Small intestine (tissue), 7 donors: ENCODE measurements at regions not wholly inside any gene's neighbourhood (a gene's known extent, or its start where the extent isn't known, plus 50 kb on each side); places are given as distances from the start of the nearest gene placed in this dataset.

Experiments used
- DNase-seq, 2 donors: peaks; one replicate each; pipeline versions ENCODE4 v3.0.0 to v3.0.0-alpha.2; 2013
- FAIRE-seq: peaks from 2 replicates; lab custom pipeline; 2012; peaks lifted over from hg19 to GRCh38; lab: Jason Lieb, UNC
- H3K27ac ChIP-seq, 3 donors: one replicate each; pipeline ENCODE4 v1.5.1; 2013; ENCODE audit warnings: low read length in 2 of 3, mild to moderate bottlenecking in 2 of 3, control low read depth in 1 of 3, inconsistent platforms in 1 of 3, low read depth in 1 of 3, moderate library complexity in 1 of 3
- H3K27me3 ChIP-seq, 3 donors: one replicate each; pipeline ENCODE4 v1.6.1; 2013; ENCODE audit warnings: low read length in 3 of 3, inconsistent platforms in 1 of 3; ENCODE audit not compliant: control insufficient read depth in 3 of 3, insufficient read depth in 3 of 3
- H3K36me3 ChIP-seq, 3 donors: one replicate each; pipeline ENCODE4 v1.6.1; 2013; ENCODE audit warnings: low read length in 3 of 3, inconsistent platforms in 1 of 3, low read depth in 1 of 3, mild to moderate bottlenecking in 1 of 3, moderate library complexity in 1 of 3; ENCODE audit not compliant: control insufficient read depth in 3 of 3, insufficient read depth in 2 of 3
- H3K4me1 ChIP-seq, 3 donors: one replicate each; pipeline ENCODE4 v1.6.1; 2013; ENCODE audit warnings: low read length in 2 of 3, inconsistent platforms in 1 of 3, low read depth in 1 of 3, mild to moderate bottlenecking in 1 of 3, moderate library complexity in 1 of 3; ENCODE audit not compliant: control insufficient read depth in 3 of 3, insufficient read depth in 2 of 3
- H3K4me3 ChIP-seq, 3 donors: one replicate each; pipeline ENCODE4 v1.5.1; 2013; ENCODE audit warnings: low read length in 3 of 3, control low read depth in 1 of 3, inconsistent platforms in 1 of 3, low read depth in 1 of 3, mild to moderate bottlenecking in 1 of 3, moderate library complexity in 1 of 3
- H3K9me3 ChIP-seq, 2 donors: one replicate each; pipeline ENCODE4 v1.6.1; 2013; ENCODE audit warnings: low read depth in 1 of 2, low read length in 1 of 2; ENCODE audit not compliant: control insufficient read depth in 2 of 2, insufficient read depth in 1 of 2
- WGBS, 3 donors: extraction: QIAGEN DNeasy Blood & Tissue Kit; methylation state at CpG; one replicate each; pipeline ENCODE4 v1.1.7; 2013; 5-methylcytosine and 5-hydroxymethylcytosine counted together
- donor health status: healthy with polysubstance abuse.
- donor health status: control.
- donor health status: control.
- donor health status: Bipolar disorder and iron deficiency.
- donor health status: healthy.

DNA sequence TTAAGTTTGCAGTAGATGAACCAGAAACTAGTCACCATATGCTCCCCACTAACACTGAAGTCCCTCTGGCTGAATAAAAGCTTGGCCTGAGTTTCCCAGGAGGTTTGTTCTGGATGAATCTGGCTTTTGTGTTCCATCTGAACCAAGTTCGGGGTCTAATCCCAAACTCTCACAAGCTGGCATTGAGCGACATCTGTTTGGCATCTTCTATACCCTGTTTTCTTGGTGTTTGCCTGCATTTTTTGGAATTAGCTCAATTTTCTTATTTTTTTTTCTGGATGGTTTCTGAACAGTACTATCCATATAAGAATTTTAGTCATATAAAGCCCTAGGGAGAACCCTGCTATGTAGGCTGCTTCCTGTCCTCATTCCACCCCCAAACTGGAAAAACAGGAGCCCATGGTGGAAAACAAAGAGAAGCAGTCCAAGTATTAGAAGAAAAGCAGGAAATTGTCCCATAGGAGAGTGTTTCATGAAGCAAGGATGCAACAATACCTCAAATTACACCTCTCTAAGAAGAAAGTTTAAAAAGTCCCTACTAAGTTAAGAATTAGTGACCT lies 737.1 kb downstream of the DHX35 start:
- H3K4me1 ChIP-seq = no peaks in the 10 kb centered on the region
- H3K27ac ChIP-seq = no peak overlapping the region
- no peaks in the 10 kb centered on the region for H3K27me3 ChIP-seq
- FAIRE-seq = no peak
- DNase-seq = no peak
- no peaks in the 10 kb centered on the region for H3K9me3 ChIP-seq
- no peaks in the 10 kb centered on the region for H3K36me3 ChIP-seq
- 62 to 98% (median 78%) methylated on average over 2 of the region's 2 CpGs for WGBS, 3 donors
- no peak overlapping the region for H3K4me3 ChIP-seq

GRCh38 chr20:39698752-39699151 lies 736.6 kb downstream of the DHX35 start:
- WGBS, 3 donors = 55 to 88% (median 86%) methylated on average over 1 of the region's 1 CpG
- DNase-seq (peak in 1 of 2 donors; percentile 5), FAIRE-seq (no peak)
- no peaks in the 10 kb centered on the region for H3K27me3 ChIP-seq
- no peaks in the 10 kb centered on the region for H3K9me3 ChIP-seq
- no peak overlapping the region for H3K4me3 ChIP-seq
- no peak overlapping the region for H3K27ac ChIP-seq
- no peaks in the 10 kb centered on the region for H3K36me3 ChIP-seq
- H3K4me1 ChIP-seq = no peaks in the 10 kb centered on the region

- H3K36me3 ChIP-seq = no peaks in the 10 kb centered on the region
- no peaks in the 10 kb centered on the region for H3K9me3 ChIP-seq
- no peak overlapping the region for H3K27ac ChIP-seq
- no peak for FAIRE-seq
- H3K27me3 ChIP-seq = no peaks in the 10 kb centered on the region
- no peaks in the 10 kb centered on the region for H3K4me1 ChIP-seq
- 59 to 62% (median 60%) methylated on average over 3 of the region's 3 CpGs for WGBS, 3 donors
- DNase-seq = no peak
- H3K4me3 ChIP-seq = no peak overlapping the region
Measured at GRCh38 chr20:39691151-39691862, 729.2 kb downstream of the DHX35 start.

DNA sequence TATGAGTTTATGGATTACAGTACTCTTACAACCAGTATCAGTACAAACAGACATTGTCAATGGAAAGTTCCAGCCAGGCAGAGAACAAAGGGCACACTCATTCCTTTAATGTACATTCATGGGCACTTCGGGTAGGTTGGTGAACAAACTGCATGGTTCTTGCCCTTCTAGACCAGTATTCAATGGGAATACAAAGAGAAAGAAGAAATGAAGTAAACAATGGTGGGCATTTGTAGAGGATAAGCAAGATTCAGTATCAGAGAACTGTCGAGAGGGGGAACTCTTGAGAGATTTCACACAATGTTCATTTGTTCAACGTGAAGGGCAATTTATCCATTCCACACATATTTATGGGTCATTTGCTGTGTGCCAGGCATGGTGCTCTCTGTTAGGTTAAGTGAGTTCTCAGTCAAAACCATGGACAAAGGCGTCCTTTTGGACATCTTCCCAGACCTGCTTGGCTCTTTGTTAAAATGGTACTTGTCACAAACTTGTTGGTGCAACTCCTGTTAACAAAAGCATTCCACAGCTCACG lies 714.8 kb downstream of the DHX35 start:
- peak in 1 of 2 donors; percentile 79 for DNase-seq
- Histone ChIP-seq H3K27ac (no peak overlapping the region), H3K4me3 (no peak overlapping the region), H3K36me3 (no peaks in the 10 kb centered on the region), H3K9me3 (peaks cover 1 to 9% of the 10 kb centered on the region in 2 donors), H3K4me1 (peaks cover 0 to 6% (median 5%) of the 10 kb centered on the region in 3 donors), H3K27me3 (no peaks in the 10 kb centered on the region)
- WGBS, 3 donors = 14 to 44% (median 31%) methylated on average over 5 of the region's 5 CpGs
- FAIRE-seq = no peak

GRCh38 chr20:39676241-39676640 lies 714.1 kb downstream of the DHX35 start:
- H3K9me3 ChIP-seq = peaks cover 1 to 9% of the 10 kb centered on the region in 2 donors
- peak; percentile 59 to 85 for DNase-seq
- H3K4me3 ChIP-seq = no peak overlapping the region
- H3K27me3 ChIP-seq = no peaks in the 10 kb centered on the region
- peaks cover 0 to 6% (median 5%) of the 10 kb centered on the region in 3 donors for H3K4me1 ChIP-seq
- FAIRE-seq = no peak
- 15 to 70% (median 37%) methylated on average over 6 of the region's 6 CpGs for WGBS, 3 donors
- peak overlapping the region in 1 of 3 donors; percentile 9 for H3K27ac ChIP-seq
- no peaks in the 10 kb centered on the region for H3K36me3 ChIP-seq

DNA sequence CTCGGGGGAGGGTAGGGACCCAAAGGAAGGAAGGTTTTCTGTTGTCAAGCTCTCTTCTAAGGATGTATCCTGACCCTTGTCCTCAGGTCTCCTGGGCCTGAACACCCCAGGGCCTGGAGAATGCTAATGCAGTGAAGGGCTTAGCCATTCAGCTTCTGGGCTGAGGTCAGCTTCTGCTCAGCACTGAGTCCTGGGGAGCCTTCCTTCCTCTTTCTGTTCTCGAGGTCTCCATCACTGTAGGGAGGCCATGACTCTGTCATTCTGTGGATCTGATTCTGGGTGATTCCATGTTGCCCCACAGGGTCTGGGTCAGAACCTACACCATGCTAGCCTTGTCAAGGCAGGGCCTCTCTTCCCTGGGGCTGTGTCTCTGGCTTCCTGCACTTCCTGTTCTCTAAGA lies 712.7 kb downstream of the DHX35 start:
- DNase-seq = no peak

DNA sequence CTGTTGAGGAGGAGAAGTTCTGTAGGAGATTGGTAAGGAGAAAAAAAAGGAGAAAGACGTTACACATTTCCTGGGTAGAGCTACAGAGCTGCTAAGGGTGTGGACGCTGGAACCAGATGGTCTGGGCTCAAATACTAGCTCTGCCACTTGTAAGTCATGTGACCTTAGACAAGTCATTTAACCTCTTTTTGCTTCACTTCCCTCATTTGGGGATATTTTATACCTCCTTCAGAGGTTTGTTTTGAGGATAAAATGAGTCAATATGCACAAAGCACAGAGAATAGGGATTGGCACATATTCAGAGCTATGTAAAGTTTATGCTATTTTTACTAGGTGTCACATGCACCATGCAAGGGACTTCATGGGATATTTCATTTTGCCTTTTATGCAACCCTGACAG lies 708.8 kb downstream of the DHX35 start:
- no peak overlapping the region for H3K27ac ChIP-seq
- no peaks in the 10 kb centered on the region for H3K27me3 ChIP-seq
- H3K9me3 ChIP-seq = no peaks in the 10 kb centered on the region
- H3K4me1 ChIP-seq = peaks cover 0 to 5% (median under 1%) of the 10 kb centered on the region in 3 donors
- no peak for FAIRE-seq
- no peak overlapping the region for H3K4me3 ChIP-seq
- no peak for DNase-seq
- 42 to 58% (median 48%) methylated on average over 2 of the region's 2 CpGs for WGBS, 3 donors
- no peaks in the 10 kb centered on the region for H3K36me3 ChIP-seq

More for the DNA sequence above, 712.7 kb downstream of the DHX35 start:
- Histone ChIP-seq H3K27me3 (no peaks in the 10 kb centered on the region), H3K9me3 (peaks cover 1 to 4% of the 10 kb centered on the region in 2 donors), H3K27ac (no peak overlapping the region), H3K4me1 (peaks cover 0 to 6% (median 5%) of the 10 kb centered on the region in 3 donors), H3K36me3 (no peaks in the 10 kb centered on the region), H3K4me3 (no peak overlapping the region)
- WGBS, 3 donors = 34 to 57% (median 52%) methylated on average over 1 to 2 of the region's 2 CpGs
- FAIRE-seq = no peak

GRCh38 chr20:39669659-39670058 lies 707.5 kb downstream of the DHX35 start:
- Histone ChIP-seq H3K27me3 (no peaks in the 10 kb centered on the region), H3K36me3 (no peaks in the 10 kb centered on the region), H3K27ac (no peak overlapping the region), H3K9me3 (no peaks in the 10 kb centered on the region), H3K4me1 (no peaks in the 10 kb centered on the region), H3K4me3 (no peak overlapping the region)
- 27 to 78% (median 71%) methylated on average over 2 of the region's 2 CpGs for WGBS, 3 donors
- FAIRE-seq (no peak), DNase-seq (no peak)
